Upper lobe of left lung (tissue), 6 donors: ENCODE measurements at regions not wholly inside any gene's neighbourhood (a gene's known extent, or its start where the extent isn't known, plus 50 kb on each side); places are given as distances from the start of the nearest gene placed in this dataset.

Experiments
- ATAC-seq, 2 donors: fragments of 200-7000 bp; cut with Tn5 transposase; one replicate each; pipeline ENCODE4 v1.9.1; 2022; ENCODE audit warnings: mild to moderate bottlenecking in 2 of 2, moderate library complexity in 2 of 2; ENCODE audit not compliant: low FRiP score in 2 of 2
- DNase-seq, 2 donors: peaks; one replicate each; pipeline ENCODE4 v3.0.0-alpha.2; 2019 to 2020
- H3K27ac ChIP-seq, 4 donors: fragments of 200-600 bp; sonication (generic); one replicate each; pipeline ENCODE4 v1.5.1; 2016 to 2019
- H3K27me3 ChIP-seq, 4 donors: fragments of 200-600 bp; sonication (generic); one replicate each; pipeline ENCODE4 v1.5.1; 2017 to 2019
- H3K36me3 ChIP-seq, 4 donors: fragments of 200-600 bp; sonication (generic); one replicate each; pipeline ENCODE4 v1.5.1; 2016 to 2019
- H3K4me1 ChIP-seq, 4 donors: fragments of 200-600 bp; sonication (generic); one replicate each; pipeline ENCODE4 v1.5.1; 2018 to 2019
- H3K4me3 ChIP-seq, 4 donors: fragments of 200-600 bp; sonication (generic); one replicate each; pipeline ENCODE4 v1.5.1; 2017 to 2019; ENCODE audit warnings: mild to moderate bottlenecking in 2 of 4, moderate library complexity in 1 of 4
- H3K9me3 ChIP-seq, 4 donors: fragments of 200-600 bp; sonication (generic); one replicate each; pipeline ENCODE4 v1.5.1; 2018 to 2019
- CTCF ChIP-seq, 6 experiments: fragments of 450-650 bp in 4 of 6; fragments of 200-600 bp in 2 of 6; sonication (generic) in 2 of 6; IDR thresholded peaks; one replicate each; pipeline ENCODE4 v1.5.1; 2016 to 2019; ENCODE audit warnings: antibody characterized with exemption in 6 of 6
- EP300 ChIP-seq, 4 donors: sonication (generic); formaldehyde crosslinking; IDR thresholded peaks; one replicate each; pipeline ENCODE4 v1.5.1; 2017; ENCODE audit warnings: antibody characterized with exemption in 4 of 4, control low read depth in 2 of 4
- POLR2A ChIP-seq, 4 donors: fragments of 450-650 bp; IDR thresholded peaks; one replicate each; pipeline ENCODE4 v1.5.1; 2016 to 2017; ENCODE audit warnings: antibody characterized with exemption in 4 of 4, mild to moderate bottlenecking in 2 of 4
- POLR2AphosphoS5 ChIP-seq, 2 donors: sonication (generic); formaldehyde crosslinking; IDR thresholded peaks; one replicate each; pipeline ENCODE4 v1.5.1; 2017; ENCODE audit warnings: antibody characterized with exemption in 2 of 2
- WGBS, 2 donors: methylation state at CpG; one replicate each; pipeline ENCODE4 v1.1.5; 2017 to 2018; 5-methylcytosine and 5-hydroxymethylcytosine counted together
- donor health status: DM: no; HTN: no; CAD: no; lungs with moderate emphysema.
- donor health status: DM: no; HTN: yes; CAD: no; lungs with severe emphysema.

DNA sequence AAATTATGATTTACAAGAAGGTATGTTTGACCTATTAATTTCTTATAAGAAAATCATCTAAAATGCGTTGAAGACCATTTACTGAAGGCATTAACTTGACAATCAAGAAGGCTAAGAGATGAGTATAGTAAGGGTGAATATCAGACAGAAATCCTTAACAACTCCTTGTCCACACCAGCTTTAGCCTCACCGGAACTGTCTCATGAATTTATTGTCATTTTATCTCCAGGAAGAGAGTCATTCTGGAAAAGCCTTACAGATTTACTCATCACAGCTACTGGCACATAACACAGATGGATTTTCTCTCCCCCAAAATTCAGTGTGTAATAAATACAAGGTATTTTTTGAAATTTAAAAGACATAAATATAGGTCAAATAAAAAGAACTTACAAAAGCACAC is 129.4 kb upstream of the LSM8 start:
- no peaks in the 10 kb centered on the region for H3K36me3 ChIP-seq
- no peaks in the 10 kb centered on the region for H3K27me3 ChIP-seq
- ATAC-seq (no peak), DNase-seq (no peak)
- TF ChIP-seq CTCF (IDR thresholded peaks at IDR 0.05) (no peak), EP300 (IDR thresholded peaks at IDR 0.05) (no peak), POLR2AphosphoS5 (IDR thresholded peaks at IDR 0.05) (no peak), POLR2A (IDR thresholded peaks at IDR 0.05) (no peak)
- no peaks in the 10 kb centered on the region for H3K4me1 ChIP-seq
- H3K27ac ChIP-seq, result no peak overlapping the region
- H3K4me3 ChIP-seq, result no peak overlapping the region
- WGBS, 2 donors, result 86 to 93% methylated on average over 2 of the region's 2 CpGs
- no peaks in the 10 kb centered on the region for H3K9me3 ChIP-seq

GRCh38 chr7:118055647-118056046 is 128.3 kb upstream of the LSM8 start:
- TF ChIP-seq CTCF (IDR thresholded peaks at IDR 0.05) (no peak), EP300 (IDR thresholded peaks at IDR 0.05) (no peak), POLR2AphosphoS5 (IDR thresholded peaks at IDR 0.05) (no peak), POLR2A (IDR thresholded peaks at IDR 0.05) (no peak)
- H3K4me1 ChIP-seq, result no peaks in the 10 kb centered on the region
- H3K36me3 ChIP-seq, result no peaks in the 10 kb centered on the region
- WGBS, 2 donors, result 75 to 80% methylated on average over 3 of the region's 3 CpGs
- no peaks in the 10 kb centered on the region for H3K27me3 ChIP-seq
- H3K9me3 ChIP-seq, result no peaks in the 10 kb centered on the region
- H3K4me3 ChIP-seq, result no peak overlapping the region
- no peak for DNase-seq
- ATAC-seq, result no peak
- no peak overlapping the region for H3K27ac ChIP-seq

DNA sequence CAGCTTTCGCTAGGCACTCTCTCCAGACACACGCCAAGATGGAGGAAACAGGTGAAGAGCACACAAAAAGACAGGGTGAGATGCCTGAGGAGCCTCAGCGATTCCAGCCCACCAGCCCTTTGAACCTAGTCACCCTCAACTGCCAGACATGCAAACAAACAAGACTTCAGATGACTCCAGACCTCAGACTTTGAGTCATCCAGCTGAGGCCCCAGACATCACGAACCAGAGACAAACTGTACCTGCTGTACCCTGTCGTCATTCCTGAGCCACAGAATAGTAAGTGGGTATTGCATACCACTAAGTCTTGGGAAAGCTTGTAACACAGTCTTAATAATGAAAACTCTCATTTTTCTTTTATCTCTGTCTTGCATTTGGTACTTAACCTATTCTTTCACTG is 126.6 kb upstream of the LSM8 start:
- no peak for TF ChIP-seq POLR2AphosphoS5 (IDR thresholded peaks at IDR 0.05)
- no peak for TF ChIP-seq EP300 (IDR thresholded peaks at IDR 0.05)
- no peak for TF ChIP-seq CTCF (IDR thresholded peaks at IDR 0.05)
- no peak for TF ChIP-seq POLR2A (IDR thresholded peaks at IDR 0.05)
- no peaks in the 10 kb centered on the region for H3K36me3 ChIP-seq
- ATAC-seq (no peak), DNase-seq (no peak)
- H3K9me3 ChIP-seq, result no peaks in the 10 kb centered on the region
- H3K27ac ChIP-seq, result no peak overlapping the region
- WGBS, 2 donors, result 79 to 86% methylated on average over 5 of the region's 5 CpGs
- H3K4me3 ChIP-seq, result no peak overlapping the region
- H3K4me1 ChIP-seq, result no peaks in the 10 kb centered on the region
- no peaks in the 10 kb centered on the region for H3K27me3 ChIP-seq

GRCh38 chr7:118059209-118059608 is 124.8 kb upstream of the LSM8 start:
- Histone ChIP-seq H3K9me3 (no peaks in the 10 kb centered on the region), H3K4me1 (no peaks in the 10 kb centered on the region), H3K27ac (no peak overlapping the region), H3K27me3 (no peaks in the 10 kb centered on the region), H3K36me3 (no peaks in the 10 kb centered on the region), H3K4me3 (no peak overlapping the region)
- DNase-seq (no peak), ATAC-seq (no peak)
- 64 to 65% methylated on average over 2 of the region's 2 CpGs for WGBS, 2 donors
- TF ChIP-seq EP300 (IDR thresholded peaks at IDR 0.05), result no peak
- no peak for TF ChIP-seq CTCF (IDR thresholded peaks at IDR 0.05)
- TF ChIP-seq POLR2AphosphoS5 (IDR thresholded peaks at IDR 0.05), result no peak
- no peak for TF ChIP-seq POLR2A (IDR thresholded peaks at IDR 0.05)

- 36 to 43% methylated on average over 1 of the region's 1 CpG for WGBS, 2 donors
- H3K4me1 ChIP-seq, result no peaks in the 10 kb centered on the region
- no peaks in the 10 kb centered on the region for H3K9me3 ChIP-seq
- no peak overlapping the region for H3K4me3 ChIP-seq
- no peak for DNase-seq
- no peak for ATAC-seq
- H3K36me3 ChIP-seq, result no peaks in the 10 kb centered on the region
- no peak for TF ChIP-seq POLR2A (IDR thresholded peaks at IDR 0.05)
- TF ChIP-seq CTCF (IDR thresholded peaks at IDR 0.05), result no peak
- no peak for TF ChIP-seq EP300 (IDR thresholded peaks at IDR 0.05)
- no peak for TF ChIP-seq POLR2AphosphoS5 (IDR thresholded peaks at IDR 0.05)
- H3K27me3 ChIP-seq, result no peaks in the 10 kb centered on the region
- H3K27ac ChIP-seq, result no peak overlapping the region
Measured at GRCh38 chr7:118060692-118061091, 123.3 kb upstream of the LSM8 start.
